Breast epithelium (tissue), 4 donors: ENCODE measurements at regions not wholly inside any gene's neighbourhood (a gene's known extent, or its start where the extent isn't known, plus 50 kb on each side); places are given as distances from the start of the nearest gene placed in this dataset.
"Not testable (repeated sequence)": the region's sequence is repeated elsewhere in the genome, so short reads cannot be mapped to it uniquely, and the experiment has no call there.

Experiments used
- DNase-seq, 2 donors: peaks; one replicate each; pipeline ENCODE4 v3.0.0-alpha.2; 2019; ENCODE audit warnings: low spot score in 2 of 2
- H3K27ac ChIP-seq, 2 donors: fragments of 200-600 bp; sonication (generic) in 1 of 2; one replicate each; pipeline ENCODE4 v1.5.1; 2016 to 2019; ENCODE audit warnings: mild to moderate bottlenecking in 1 of 2
- H3K27me3 ChIP-seq, 2 donors: fragments of 200-600 bp; sonication (generic) in 1 of 2; one replicate each; pipeline versions ENCODE4 v1.5.1 to v1.6.0; 2017 to 2019; ENCODE audit warnings: control low read depth in 1 of 2, mild to moderate bottlenecking in 1 of 2
- H3K36me3 ChIP-seq: fragments of 200-600 bp; one replicate; pipeline ENCODE4 v1.5.1; 2019
- H3K4me1 ChIP-seq, 2 donors: fragments of 200-600 bp; sonication (generic); one replicate each; pipeline ENCODE4 v1.5.1; 2016 to 2019; ENCODE audit warnings: control low read depth in 1 of 2
- H3K4me3 ChIP-seq, 3 donors: fragments of 200-600 bp; sonication (generic); 1 replicate in 2 of 3; 2 replicates in 1 of 3; pipeline ENCODE4 v1.5.1; 2016 to 2019; ENCODE audit warnings: mild to moderate bottlenecking in 3 of 3, moderate library complexity in 2 of 3
- H3K9me3 ChIP-seq, 2 donors: fragments of 200-600 bp; sonication (generic) in 1 of 2; one replicate each; pipeline ENCODE4 v1.5.1; 2016 to 2019; ENCODE audit warnings: control low read depth in 1 of 2
- POLR2A ChIP-seq: fragments of 450-650 bp; IDR thresholded peaks from one replicate; pipeline ENCODE4 v1.6.1; 2016; ENCODE audit warnings: antibody characterized with exemption, mild to moderate bottlenecking, moderate library complexity
- POLR2AphosphoS5 ChIP-seq, 3 donors: sonication (generic); formaldehyde crosslinking; IDR thresholded peaks; one replicate each; pipeline ENCODE4 v1.6.1; 2017; ENCODE audit warnings: antibody characterized with exemption in 3 of 3
- intact Hi-C: fragments of 100-400 bp; cut with DNase I; formaldehyde crosslinking; loops from one replicate; pipeline ENCODE4 v1.15.1; 2023; ENCODE audit warnings: low total_unique reads
- TF ChIP-seq, protein P1 (sequence below), 3 donors: fragments of 450-650 bp; IDR thresholded peaks; one replicate each; pipeline ENCODE4 v1.5.1; 2016 to 2017; ENCODE audit warnings: antibody characterized with exemption in 3 of 3, mild to moderate bottlenecking in 3 of 3, moderate library complexity in 3 of 3

DNA sequence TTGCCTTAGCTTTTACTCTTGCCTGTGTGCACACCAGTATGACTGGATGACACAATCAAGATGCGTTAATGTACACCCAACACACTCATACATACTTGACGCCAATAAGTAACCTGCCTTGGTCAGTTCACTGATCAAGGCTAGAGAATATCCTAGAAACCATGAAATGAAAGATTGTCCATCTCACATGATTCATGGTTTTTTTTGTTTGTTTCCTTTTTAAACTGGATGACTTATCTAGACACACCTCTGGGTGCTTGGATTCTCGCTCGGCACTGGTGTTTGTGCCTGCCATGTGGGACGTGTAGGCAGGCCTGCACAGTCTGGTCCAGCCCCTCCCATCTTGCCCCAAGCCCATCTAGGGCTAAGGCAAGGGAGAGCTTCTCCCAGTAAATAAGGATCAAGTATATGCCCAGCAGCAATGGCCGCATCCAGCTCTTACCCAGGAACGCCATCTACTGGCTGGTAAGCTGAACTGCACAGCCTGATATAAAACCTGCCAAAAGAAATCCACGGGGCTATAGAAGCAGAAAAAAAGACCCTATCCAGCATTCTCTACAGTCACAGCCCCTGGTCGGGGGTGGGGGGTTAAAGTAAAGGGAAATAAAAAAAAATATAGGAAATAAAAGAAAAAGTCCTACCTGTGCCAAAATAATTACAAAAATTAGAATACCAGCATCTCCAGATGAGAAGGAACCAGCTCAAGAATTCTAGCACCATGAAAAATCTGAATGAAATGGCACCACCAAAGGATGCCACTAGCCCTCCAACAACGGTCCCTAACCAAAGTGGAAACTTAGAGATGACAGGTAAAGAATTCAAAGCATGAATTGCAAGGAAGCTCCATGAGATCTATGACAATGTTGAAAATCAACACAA is 73.3 kb downstream of the OTOR start:
- intact Hi-C loops: no loop called here
- H3K27ac ChIP-seq: no peak overlapping the region
- no peaks in the 10 kb centered on the region for H3K27me3 ChIP-seq
- no peaks in the 10 kb centered on the region for H3K36me3 ChIP-seq
- DNase-seq: no peak
- H3K9me3 ChIP-seq: peaks cover 0 to 6% of the 10 kb centered on the region in 2 donors
- no peaks in the 10 kb centered on the region for H3K4me1 ChIP-seq
- H3K4me3 ChIP-seq: no peak overlapping the region
- TF ChIP-seq POLR2AphosphoS5 (IDR thresholded peaks at IDR 0.05): no peak
- TF ChIP-seq, protein P1, sequence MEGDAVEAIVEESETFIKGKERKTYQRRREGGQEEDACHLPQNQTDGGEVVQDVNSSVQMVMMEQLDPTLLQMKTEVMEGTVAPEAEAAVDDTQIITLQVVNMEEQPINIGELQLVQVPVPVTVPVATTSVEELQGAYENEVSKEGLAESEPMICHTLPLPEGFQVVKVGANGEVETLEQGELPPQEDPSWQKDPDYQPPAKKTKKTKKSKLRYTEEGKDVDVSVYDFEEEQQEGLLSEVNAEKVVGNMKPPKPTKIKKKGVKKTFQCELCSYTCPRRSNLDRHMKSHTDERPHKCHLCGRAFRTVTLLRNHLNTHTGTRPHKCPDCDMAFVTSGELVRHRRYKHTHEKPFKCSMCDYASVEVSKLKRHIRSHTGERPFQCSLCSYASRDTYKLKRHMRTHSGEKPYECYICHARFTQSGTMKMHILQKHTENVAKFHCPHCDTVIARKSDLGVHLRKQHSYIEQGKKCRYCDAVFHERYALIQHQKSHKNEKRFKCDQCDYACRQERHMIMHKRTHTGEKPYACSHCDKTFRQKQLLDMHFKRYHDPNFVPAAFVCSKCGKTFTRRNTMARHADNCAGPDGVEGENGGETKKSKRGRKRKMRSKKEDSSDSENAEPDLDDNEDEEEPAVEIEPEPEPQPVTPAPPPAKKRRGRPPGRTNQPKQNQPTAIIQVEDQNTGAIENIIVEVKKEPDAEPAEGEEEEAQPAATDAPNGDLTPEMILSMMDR (IDR thresholded peaks at IDR 0.05): peak; percentile 25 to 49 (median 28)

DNA sequence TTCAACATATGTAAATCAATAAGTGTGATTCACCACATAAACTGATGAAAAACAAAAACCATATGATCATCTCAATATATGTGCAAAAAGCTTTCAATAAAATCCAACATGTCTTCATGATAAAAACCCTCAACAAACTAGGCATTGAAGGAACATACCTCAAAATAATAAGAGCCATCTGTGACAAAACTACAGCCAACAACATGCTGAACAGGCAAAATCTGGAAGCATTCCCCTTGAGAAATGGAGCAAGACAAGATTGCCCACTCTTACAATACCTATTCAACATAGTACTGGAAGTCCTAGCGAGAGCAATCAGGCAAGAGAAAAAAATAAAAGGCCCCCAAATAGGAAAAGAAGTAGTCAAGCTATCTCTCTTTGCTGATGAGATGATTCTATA is 76.5 kb downstream of the OTOR start:
- no peaks in the 10 kb centered on the region for H3K27me3 ChIP-seq
- H3K4me3 ChIP-seq: no peak overlapping the region
- TF ChIP-seq, protein P1 (IDR thresholded peaks at IDR 0.05): no peak
- TF ChIP-seq POLR2A: no peak
- no peak for TF ChIP-seq POLR2AphosphoS5 (IDR thresholded peaks at IDR 0.05)
- H3K36me3 ChIP-seq: no peaks in the 10 kb centered on the region
- no peaks in the 10 kb centered on the region for H3K4me1 ChIP-seq
- intact Hi-C loops: no loop called here
- no peak overlapping the region for H3K27ac ChIP-seq
- H3K9me3 ChIP-seq: peaks cover 0 to 6% of the 10 kb centered on the region in 2 donors
- DNase-seq: no peak

- H3K9me3 ChIP-seq: peaks cover 0 to 6% of the 10 kb centered on the region in 2 donors
- H3K4me1 ChIP-seq: no peaks in the 10 kb centered on the region
- no peak for TF ChIP-seq POLR2AphosphoS5 (IDR thresholded peaks at IDR 0.05)
- TF ChIP-seq, protein P1 (IDR thresholded peaks at IDR 0.05): no peak
- no peak for TF ChIP-seq POLR2A
- DNase-seq: no peak
- intact Hi-C loops: no loop called here
- no peak overlapping the region for H3K4me3 ChIP-seq
- H3K27me3 ChIP-seq: no peaks in the 10 kb centered on the region
- no peak overlapping the region for H3K27ac ChIP-seq
- no peaks in the 10 kb centered on the region for H3K36me3 ChIP-seq
Measured at GRCh38 chr20:16828666-16829305, 80.6 kb downstream of the OTOR start.

DNA sequence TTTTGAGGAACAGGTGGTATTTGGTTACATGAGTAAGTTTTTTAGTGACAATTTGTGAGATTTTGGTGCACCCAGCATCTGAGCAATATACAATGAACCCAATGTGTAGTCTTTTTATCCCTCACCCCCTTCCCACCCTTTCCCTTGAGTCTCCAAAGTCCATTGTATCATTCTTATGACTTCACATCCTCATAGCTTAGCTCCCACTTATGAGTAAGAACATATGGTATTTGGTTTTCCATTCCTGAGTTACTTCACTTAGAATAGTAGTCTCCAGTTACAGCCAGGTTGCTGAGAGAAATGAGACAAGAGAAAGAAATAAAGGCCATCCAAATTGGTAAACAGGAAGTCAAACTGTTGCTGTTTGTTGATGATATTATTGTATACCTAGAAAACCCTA is 87.5 kb downstream of the OTOR start:
- H3K9me3 ChIP-seq, H3K4me1 ChIP-seq, intact Hi-C loops, DNase-seq, H3K27ac ChIP-seq, H3K36me3 ChIP-seq, H3K4me3 ChIP-seq, H3K27me3 ChIP-seq: not testable (repeated sequence)

- intact Hi-C loops: no loop called here
- Histone ChIP-seq H3K36me3 (no peaks in the 10 kb centered on the region), H3K27me3 (no peaks in the 10 kb centered on the region), H3K9me3 (no peaks in the 10 kb centered on the region), H3K27ac (no peak overlapping the region), H3K4me1 (no peaks in the 10 kb centered on the region), H3K4me3 (no peak overlapping the region)
- DNase-seq: no peak
- no peak for TF ChIP-seq POLR2A
- TF ChIP-seq, protein P1 (IDR thresholded peaks at IDR 0.05): no peak
- TF ChIP-seq POLR2AphosphoS5 (IDR thresholded peaks at IDR 0.05): no peak
Measured at GRCh38 chr20:16842486-16843120, 94.4 kb downstream of the OTOR start.
